Liver (tissue), 3 donors: ENCODE measurements at regions not wholly inside any gene's neighbourhood (a gene's known extent, or its start where the extent isn't known, plus 50 kb on each side); places are given as distances from the start of the nearest gene placed in this dataset.
"Not testable (repeated sequence)": the region's sequence is repeated elsewhere in the genome, so short reads cannot be mapped to it uniquely, and the experiment has no call there.

Experiments used
- EGR1 ChIP-seq, 2 donors: IDR thresholded peaks; 2 replicates each; pipeline ENCODE4 v1.6.1; 2016 to 2018; ENCODE audit warnings: antibody characterized with exemption in 2 of 2, low read depth in 2 of 2
- FOXA2 ChIP-seq: IDR thresholded peaks from 2 replicates; pipeline ENCODE4 v1.6.1; 2016; ENCODE audit warnings: antibody characterized with exemption
- GABPA ChIP-seq, 2 donors: IDR thresholded peaks in 1 of 2; conservative IDR thresholded peaks in 1 of 2; 2 replicates each; pipeline ENCODE4 v1.6.1; 2016; ENCODE audit warnings: antibody characterized with exemption in 2 of 2, mild to moderate bottlenecking in 1 of 2, moderate library complexity in 1 of 2
- JUND ChIP-seq, 2 donors: IDR thresholded peaks; 2 replicates each; pipeline ENCODE4 v1.6.1; 2016; ENCODE audit warnings: antibody characterized with exemption in 2 of 2
- RAD21 ChIP-seq, 2 donors: IDR thresholded peaks; 2 replicates each; pipeline ENCODE4 v1.6.1; 2016; ENCODE audit warnings: antibody characterized with exemption in 2 of 2, mild to moderate bottlenecking in 2 of 2
- SP1 ChIP-seq: IDR thresholded peaks from 2 replicates; pipeline ENCODE4 v1.6.1; 2018; ENCODE audit warnings: antibody characterized with exemption, mild to moderate bottlenecking
- TF ChIP-seq, protein P1 (sequence below): fragments of 150-350 bp; IDR thresholded peaks from 2 replicates; pipeline ENCODE4 v1.5.1; 2017; ENCODE audit warnings: improper control_type of control experiment, low read depth, low read length; ENCODE audit not compliant: missing input control
- TF ChIP-seq, protein P2 (sequence below): IDR thresholded peaks from 2 replicates; pipeline ENCODE4 v1.6.1; 2016; ENCODE audit warnings: antibody characterized with exemption, mild to moderate bottlenecking
- TF ChIP-seq, protein P3 (sequence below): IDR thresholded peaks from 2 replicates; pipeline ENCODE4 v1.6.1; 2016; ENCODE audit warnings: antibody characterized with exemption
- TF ChIP-seq, protein P4 (sequence below): IDR thresholded peaks from 2 replicates; pipeline ENCODE4 v1.6.1; 2016; ENCODE audit warnings: antibody characterized with exemption
- donor health status: healthy.
- donor health status: healthy.

DNA sequence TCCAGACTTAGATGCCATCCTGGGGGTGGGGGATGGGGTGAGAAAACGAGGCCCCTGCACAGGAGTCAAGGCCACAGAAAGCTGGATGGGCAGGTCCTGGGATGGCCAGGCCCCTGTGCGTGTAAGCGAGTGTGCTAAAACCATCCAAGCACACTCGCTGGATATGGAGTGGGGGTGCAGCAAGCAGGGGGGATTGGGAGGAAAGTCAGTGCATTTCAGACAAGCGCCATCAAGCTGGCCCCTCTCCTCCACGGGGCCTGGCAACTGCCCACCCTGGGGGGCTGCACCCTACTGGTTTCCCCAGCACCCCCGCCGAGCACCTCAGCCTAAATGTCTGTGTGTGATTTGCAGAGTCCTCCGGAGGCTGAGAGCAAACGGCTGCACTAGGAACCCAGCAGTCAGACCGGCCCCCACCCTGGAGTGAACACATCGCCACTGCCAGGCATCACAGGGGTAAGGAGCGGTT lies 106.6 kb upstream of the ZNF469 start:
- TF ChIP-seq GABPA (IDR thresholded peaks at IDR 0.05 in 1 of 2, conservative IDR thresholded peaks at IDR 0.05 in 1 of 2); RAD21 (IDR thresholded peaks at IDR 0.05); FOXA2; JUND (IDR thresholded peaks at IDR 0.05); SP1; EGR1 (IDR thresholded peaks at IDR 0.05; ENCODE audit: low read depth in 2 of 2): not testable (repeated sequence)
- TF ChIP-seq, protein P1, sequence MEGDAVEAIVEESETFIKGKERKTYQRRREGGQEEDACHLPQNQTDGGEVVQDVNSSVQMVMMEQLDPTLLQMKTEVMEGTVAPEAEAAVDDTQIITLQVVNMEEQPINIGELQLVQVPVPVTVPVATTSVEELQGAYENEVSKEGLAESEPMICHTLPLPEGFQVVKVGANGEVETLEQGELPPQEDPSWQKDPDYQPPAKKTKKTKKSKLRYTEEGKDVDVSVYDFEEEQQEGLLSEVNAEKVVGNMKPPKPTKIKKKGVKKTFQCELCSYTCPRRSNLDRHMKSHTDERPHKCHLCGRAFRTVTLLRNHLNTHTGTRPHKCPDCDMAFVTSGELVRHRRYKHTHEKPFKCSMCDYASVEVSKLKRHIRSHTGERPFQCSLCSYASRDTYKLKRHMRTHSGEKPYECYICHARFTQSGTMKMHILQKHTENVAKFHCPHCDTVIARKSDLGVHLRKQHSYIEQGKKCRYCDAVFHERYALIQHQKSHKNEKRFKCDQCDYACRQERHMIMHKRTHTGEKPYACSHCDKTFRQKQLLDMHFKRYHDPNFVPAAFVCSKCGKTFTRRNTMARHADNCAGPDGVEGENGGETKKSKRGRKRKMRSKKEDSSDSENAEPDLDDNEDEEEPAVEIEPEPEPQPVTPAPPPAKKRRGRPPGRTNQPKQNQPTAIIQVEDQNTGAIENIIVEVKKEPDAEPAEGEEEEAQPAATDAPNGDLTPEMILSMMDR, result not testable (repeated sequence)
- TF ChIP-seq, protein P2, sequence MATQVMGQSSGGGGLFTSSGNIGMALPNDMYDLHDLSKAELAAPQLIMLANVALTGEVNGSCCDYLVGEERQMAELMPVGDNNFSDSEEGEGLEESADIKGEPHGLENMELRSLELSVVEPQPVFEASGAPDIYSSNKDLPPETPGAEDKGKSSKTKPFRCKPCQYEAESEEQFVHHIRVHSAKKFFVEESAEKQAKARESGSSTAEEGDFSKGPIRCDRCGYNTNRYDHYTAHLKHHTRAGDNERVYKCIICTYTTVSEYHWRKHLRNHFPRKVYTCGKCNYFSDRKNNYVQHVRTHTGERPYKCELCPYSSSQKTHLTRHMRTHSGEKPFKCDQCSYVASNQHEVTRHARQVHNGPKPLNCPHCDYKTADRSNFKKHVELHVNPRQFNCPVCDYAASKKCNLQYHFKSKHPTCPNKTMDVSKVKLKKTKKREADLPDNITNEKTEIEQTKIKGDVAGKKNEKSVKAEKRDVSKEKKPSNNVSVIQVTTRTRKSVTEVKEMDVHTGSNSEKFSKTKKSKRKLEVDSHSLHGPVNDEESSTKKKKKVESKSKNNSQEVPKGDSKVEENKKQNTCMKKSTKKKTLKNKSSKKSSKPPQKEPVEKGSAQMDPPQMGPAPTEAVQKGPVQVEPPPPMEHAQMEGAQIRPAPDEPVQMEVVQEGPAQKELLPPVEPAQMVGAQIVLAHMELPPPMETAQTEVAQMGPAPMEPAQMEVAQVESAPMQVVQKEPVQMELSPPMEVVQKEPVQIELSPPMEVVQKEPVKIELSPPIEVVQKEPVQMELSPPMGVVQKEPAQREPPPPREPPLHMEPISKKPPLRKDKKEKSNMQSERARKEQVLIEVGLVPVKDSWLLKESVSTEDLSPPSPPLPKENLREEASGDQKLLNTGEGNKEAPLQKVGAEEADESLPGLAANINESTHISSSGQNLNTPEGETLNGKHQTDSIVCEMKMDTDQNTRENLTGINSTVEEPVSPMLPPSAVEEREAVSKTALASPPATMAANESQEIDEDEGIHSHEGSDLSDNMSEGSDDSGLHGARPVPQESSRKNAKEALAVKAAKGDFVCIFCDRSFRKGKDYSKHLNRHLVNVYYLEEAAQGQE, result not testable (repeated sequence)
- TF ChIP-seq, protein P3, sequence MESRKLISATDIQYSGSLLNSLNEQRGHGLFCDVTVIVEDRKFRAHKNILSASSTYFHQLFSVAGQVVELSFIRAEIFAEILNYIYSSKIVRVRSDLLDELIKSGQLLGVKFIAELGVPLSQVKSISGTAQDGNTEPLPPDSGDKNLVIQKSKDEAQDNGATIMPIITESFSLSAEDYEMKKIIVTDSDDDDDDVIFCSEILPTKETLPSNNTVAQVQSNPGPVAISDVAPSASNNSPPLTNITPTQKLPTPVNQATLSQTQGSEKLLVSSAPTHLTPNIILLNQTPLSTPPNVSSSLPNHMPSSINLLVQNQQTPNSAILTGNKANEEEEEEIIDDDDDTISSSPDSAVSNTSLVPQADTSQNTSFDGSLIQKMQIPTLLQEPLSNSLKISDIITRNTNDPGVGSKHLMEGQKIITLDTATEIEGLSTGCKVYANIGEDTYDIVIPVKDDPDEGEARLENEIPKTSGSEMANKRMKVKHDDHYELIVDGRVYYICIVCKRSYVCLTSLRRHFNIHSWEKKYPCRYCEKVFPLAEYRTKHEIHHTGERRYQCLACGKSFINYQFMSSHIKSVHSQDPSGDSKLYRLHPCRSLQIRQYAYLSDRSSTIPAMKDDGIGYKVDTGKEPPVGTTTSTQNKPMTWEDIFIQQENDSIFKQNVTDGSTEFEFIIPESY, result not testable (repeated sequence)
- TF ChIP-seq, protein P4, sequence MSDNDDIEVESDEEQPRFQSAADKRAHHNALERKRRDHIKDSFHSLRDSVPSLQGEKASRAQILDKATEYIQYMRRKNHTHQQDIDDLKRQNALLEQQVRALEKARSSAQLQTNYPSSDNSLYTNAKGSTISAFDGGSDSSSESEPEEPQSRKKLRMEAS, result not testable (repeated sequence)
